Mesenchymal stem cell (in vitro differentiated cells and primary cell): ENCODE measurements at regions not wholly inside any gene's neighbourhood (a gene's known extent, or its start where the extent isn't known, plus 50 kb on each side); places are given as distances from the start of the nearest gene placed in this dataset.

ENCODE experiments used
- DNase-seq: peaks from one replicate; pipeline ENCODE4 v3.0.0-alpha.2; 2013
- H2AFZ ChIP-seq: one replicate; pipeline ENCODE4 v1.6.1; 2013; ENCODE audit warnings: low read depth, mild to moderate bottlenecking, control low read depth, inconsistent platforms, low read length, moderate library complexity
- H2AK5ac ChIP-seq: 2 replicates; pipeline ENCODE4 v1.6.1; 2013; ENCODE audit warnings: low read length, moderate library complexity, mild to moderate bottlenecking, inconsistent platforms; ENCODE audit not compliant: severe bottlenecking
- H2BK120ac ChIP-seq: one replicate; pipeline ENCODE4 v1.6.1; 2013; ENCODE audit warnings: low read depth, mild to moderate bottlenecking, inconsistent platforms, low read length, moderate library complexity
- H2BK12ac ChIP-seq, 2 experiments: one replicate each; pipeline ENCODE4 v1.6.1; 2013; ENCODE audit warnings: inconsistent platforms in 2 of 2, low read length in 2 of 2, mild to moderate bottlenecking in 2 of 2, moderate library complexity in 2 of 2, control low read depth in 1 of 2
- H2BK15ac ChIP-seq: one replicate; pipeline ENCODE4 v1.6.1; 2013; ENCODE audit warnings: mild to moderate bottlenecking, low read depth, inconsistent platforms; ENCODE audit not compliant: poor library complexity, severe bottlenecking
- H2BK5ac ChIP-seq: 2 replicates; pipeline ENCODE4 v1.6.1; 2013; ENCODE audit warnings: low read depth, mild to moderate bottlenecking, low read length, control low read depth, inconsistent platforms; ENCODE audit not compliant: poor library complexity, severe bottlenecking
- H3K14ac ChIP-seq, 2 experiments: one replicate each; pipeline ENCODE4 v1.6.1; 2013; ENCODE audit warnings: inconsistent platforms in 2 of 2, low read length in 2 of 2, control low read depth in 1 of 2, mild to moderate bottlenecking in 1 of 2, moderate library complexity in 1 of 2
- H3K18ac ChIP-seq, 2 experiments: one replicate each; pipeline ENCODE4 v1.6.1; 2013; ENCODE audit warnings: inconsistent platforms in 2 of 2, low read length in 2 of 2, control low read depth in 1 of 2, low read depth in 1 of 2, mild to moderate bottlenecking in 1 of 2
- H3K23ac ChIP-seq, 2 experiments: one replicate each; pipeline ENCODE4 v1.6.1; 2013; ENCODE audit warnings: inconsistent platforms in 2 of 2, low read length in 2 of 2, mild to moderate bottlenecking in 2 of 2, moderate library complexity in 2 of 2, control low read depth in 1 of 2
- H3K27ac ChIP-seq: 2 replicates; pipeline ENCODE4 v1.5.1; 2013; ENCODE audit warnings: mild to moderate bottlenecking, moderate library complexity, low read length, control low read depth, inconsistent platforms; ENCODE audit not compliant: poor library complexity, severe bottlenecking
- H3K27me3 ChIP-seq, 2 experiments: 2 replicates each; pipeline versions ENCODE4 v1.6.1 to v1.7.0; 2013; ENCODE audit warnings: low read length in 2 of 2, mild to moderate bottlenecking in 2 of 2, moderate library complexity in 2 of 2, control low read depth in 1 of 2, inconsistent platforms in 1 of 2; ENCODE audit not compliant: control insufficient read depth in 1 of 2, insufficient read depth in 1 of 2
- H3K36me3 ChIP-seq, 2 experiments: 2 replicates each; pipeline versions ENCODE4 v1.6.1 to v1.7.0; 2013; ENCODE audit warnings: low read length in 2 of 2, control low read depth in 1 of 2, inconsistent platforms in 1 of 2, low read depth in 1 of 2, mild to moderate bottlenecking in 1 of 2; ENCODE audit not compliant: insufficient read depth in 2 of 2, control insufficient read depth in 1 of 2
- H3K4ac ChIP-seq, 2 experiments: one replicate each; pipeline ENCODE4 v1.6.1; 2013; ENCODE audit warnings: inconsistent platforms in 2 of 2, low read length in 2 of 2, mild to moderate bottlenecking in 2 of 2, moderate library complexity in 2 of 2, control low read depth in 1 of 2, low read depth in 1 of 2
- H3K4me1 ChIP-seq: 2 replicates; pipeline ENCODE4 v1.6.1; 2013; ENCODE audit warnings: low read depth, low read length, control low read depth; ENCODE audit not compliant: control insufficient read depth, insufficient read depth
- H3K4me2 ChIP-seq: 2 replicates; pipeline ENCODE4 v1.6.1; 2013; ENCODE audit warnings: low read length, mild to moderate bottlenecking, inconsistent platforms; ENCODE audit not compliant: poor library complexity, severe bottlenecking
- H3K4me3 ChIP-seq, 2 experiments: 2 replicates each; pipeline versions ENCODE4 v1.5.1 to v1.7.0; 2013; ENCODE audit warnings: low read length in 2 of 2, mild to moderate bottlenecking in 2 of 2, control low read depth in 1 of 2, low read depth in 1 of 2; ENCODE audit not compliant: insufficient read depth in 1 of 2
- H3K79me1 ChIP-seq: replicated peaks from 2 replicates; pipeline ENCODE4 v1.6.1; 2013; ENCODE audit warnings: mild to moderate bottlenecking, control low read depth, low read length, inconsistent platforms; ENCODE audit not compliant: poor library complexity, severe bottlenecking
- H3K9ac ChIP-seq: 2 replicates; pipeline ENCODE4 v1.7.0; 2013; ENCODE audit warnings: mild to moderate bottlenecking, low read length, moderate library complexity
- H3K9me3 ChIP-seq: 2 replicates; pipeline ENCODE4 v1.7.0; 2013; ENCODE audit warnings: mild to moderate bottlenecking, low read length; ENCODE audit not compliant: control insufficient read depth
- H4K8ac ChIP-seq: one replicate; pipeline ENCODE4 v1.6.1; 2013; ENCODE audit warnings: inconsistent platforms, mild to moderate bottlenecking, low read length, moderate library complexity
- H4K91ac ChIP-seq: one replicate; pipeline ENCODE4 v1.6.1; 2013; ENCODE audit warnings: mild to moderate bottlenecking, low read length, inconsistent platforms
- WGBS: methylation state at CpG from one replicate; pipeline ENCODE4 v1.1.7; 2013; ENCODE audit warnings: mixed read lengths; 5-methylcytosine and 5-hydroxymethylcytosine counted together

- H3K18ac ChIP-seq = no peak overlapping the region
- no peak overlapping the region for H2AK5ac ChIP-seq
- no peak overlapping the region for H3K14ac ChIP-seq
- no peak overlapping the region for H3K9ac ChIP-seq
- H2AFZ ChIP-seq = no peak overlapping the region
- H4K91ac ChIP-seq = no peak overlapping the region
- no peak overlapping the region for H3K27ac ChIP-seq
- H3K23ac ChIP-seq = no peak overlapping the region
- no peak overlapping the region for H2BK120ac ChIP-seq
- H2BK15ac ChIP-seq = no peak overlapping the region
- H3K27me3 ChIP-seq = no peaks in the 10 kb centered on the region
- no peak overlapping the region for H3K4me2 ChIP-seq
- no peaks in the 10 kb centered on the region for H3K79me1 ChIP-seq
- no CpG with 5 or more reads among the region's 2 CpGs for WGBS
- no peak overlapping the region for H3K4ac ChIP-seq
- no peak for DNase-seq
- H2BK12ac ChIP-seq = no peak overlapping the region
- H3K4me1 ChIP-seq = no peaks in the 10 kb centered on the region
- H3K36me3 ChIP-seq = no peaks in the 10 kb centered on the region
- H3K4me3 ChIP-seq = no peak overlapping the region
- H2BK5ac ChIP-seq = no peak overlapping the region
- H3K9me3 ChIP-seq = peaks cover 3% of the 10 kb centered on the region
- H4K8ac ChIP-seq = no peak overlapping the region
Measured at GRCh38 chr4:175405961-175406360, 406.1 kb downstream of the GPM6A start.

- Histone ChIP-seq H3K14ac (no peak overlapping the region), H4K8ac (no peak overlapping the region), H3K4me1 (peaks cover 1% of the 10 kb centered on the region), H3K4me2 (no peak overlapping the region), H3K23ac (no peak overlapping the region), H2AK5ac (no peak overlapping the region), H3K27me3 (no peaks in the 10 kb centered on the region), H2BK12ac (no peak overlapping the region), H3K9ac (no peak overlapping the region), H2BK15ac (no peak overlapping the region), H2BK5ac (no peak overlapping the region), H2AFZ (no peak overlapping the region), H3K4ac (no peak overlapping the region), H3K9me3 (peaks cover 2% of the 10 kb centered on the region), H3K36me3 (no peaks in the 10 kb centered on the region), H3K18ac (no peak overlapping the region), H3K4me3 (no peak overlapping the region), H4K91ac (no peak overlapping the region), H3K27ac (no peak overlapping the region), H2BK120ac (no peak overlapping the region), H3K79me1 (no peaks in the 10 kb centered on the region)
- no peak for DNase-seq
- 100% methylated on average over 2 of the region's 2 CpGs for WGBS
Measured at GRCh38 chr4:175407926-175408325, 404.1 kb downstream of the GPM6A start.

DNA sequence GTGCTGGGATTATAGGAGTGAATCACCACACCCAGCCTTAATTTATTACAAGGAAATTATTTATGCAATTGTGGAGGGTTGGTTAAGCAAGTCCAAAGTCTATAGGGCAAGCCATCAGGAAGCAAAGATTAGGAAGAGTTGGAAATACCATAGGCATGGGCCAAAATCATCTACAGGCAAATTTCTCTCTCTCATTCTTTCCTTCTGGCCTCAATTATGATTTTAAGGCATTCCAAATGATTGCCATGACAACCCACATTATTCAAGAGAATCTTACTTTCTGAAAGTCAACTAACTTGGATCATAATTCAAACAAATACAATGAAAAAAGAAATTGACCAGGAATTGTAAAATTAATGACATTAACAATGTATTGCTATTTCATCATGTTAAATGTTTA lies 400.8 kb downstream of the GPM6A start:
- Histone ChIP-seq H3K79me1 (no peaks in the 10 kb centered on the region), H4K8ac (no peak overlapping the region), H3K36me3 (no peaks in the 10 kb centered on the region), H4K91ac (no peak overlapping the region), H3K23ac (no peak overlapping the region), H3K4ac (no peak overlapping the region), H2BK12ac (no peak overlapping the region), H3K4me1 (peaks cover 1% of the 10 kb centered on the region), H2BK5ac (no peak overlapping the region), H2AK5ac (no peak overlapping the region), H3K14ac (no peak overlapping the region), H3K9me3 (peaks cover 15% of the 10 kb centered on the region), H3K4me3 (no peak overlapping the region), H3K4me2 (no peak overlapping the region), H2AFZ (no peak overlapping the region), H3K9ac (no peak overlapping the region), H2BK15ac (no peak overlapping the region), H3K27me3 (no peaks in the 10 kb centered on the region), H3K18ac (no peak overlapping the region), H2BK120ac (no peak overlapping the region), H3K27ac (no peak overlapping the region)
- DNase-seq = no peak

- no peak overlapping the region for H2BK120ac ChIP-seq
- 53% methylated on average over 3 of the region's 3 CpGs for WGBS
- no peak overlapping the region for H3K18ac ChIP-seq
- no peak overlapping the region for H2BK12ac ChIP-seq
- no peak overlapping the region for H3K14ac ChIP-seq
- no peak overlapping the region for H3K9ac ChIP-seq
- peaks cover 1% of the 10 kb centered on the region for H3K4me1 ChIP-seq
- H4K8ac ChIP-seq = no peak overlapping the region
- peak overlapping the region; percentile 30 for H3K27ac ChIP-seq
- H2BK5ac ChIP-seq = no peak overlapping the region
- H3K23ac ChIP-seq = no peak overlapping the region
- H4K91ac ChIP-seq = no peak overlapping the region
- H3K9me3 ChIP-seq = peaks cover 20% of the 10 kb centered on the region
- no peak overlapping the region for H3K4me2 ChIP-seq
- no peaks in the 10 kb centered on the region for H3K36me3 ChIP-seq
- H2AFZ ChIP-seq = no peak overlapping the region
- no peak overlapping the region for H2BK15ac ChIP-seq
- H3K27me3 ChIP-seq = no peaks in the 10 kb centered on the region
- no peaks in the 10 kb centered on the region for H3K79me1 ChIP-seq
- H2AK5ac ChIP-seq = no peak overlapping the region
- H3K4me3 ChIP-seq = no peak overlapping the region
- DNase-seq = no peak
- no peak overlapping the region for H3K4ac ChIP-seq
Measured at GRCh38 chr4:175412161-175412560, 399.9 kb downstream of the GPM6A start.
